Keratinocyte (primary cell): ENCODE measurements at regions not wholly inside any gene's neighbourhood (a gene's known extent, or its start where the extent isn't known, plus 50 kb on each side); places are given as distances from the start of the nearest gene placed in this dataset.

Experiments
- DNase-seq: peaks from one replicate; pipeline ENCODE4 v3.0.0-alpha.2; 2011; ENCODE audit warnings: low read depth, missing footprints, low spot score
- FAIRE-seq: peaks from 2 replicates; lab custom pipeline; 2011; peaks lifted over from hg19 to GRCh38; lab: Jason Lieb, UNC
- H2AFZ ChIP-seq: 2 replicates; pipeline ENCODE4 v1.6.0; 2012; ENCODE audit warnings: low read length, control low read depth, inconsistent platforms; ENCODE audit not compliant: control insufficient read depth
- H3K27ac ChIP-seq: 2 replicates; pipeline ENCODE4 v1.5.1; 2011; ENCODE audit warnings: low read length; ENCODE audit not compliant: control insufficient read depth, insufficient read depth
- H3K27me3 ChIP-seq: 3 replicates; pipeline ENCODE4 v1.6.0; 2011; ENCODE audit warnings: low read length; ENCODE audit not compliant: control insufficient read depth, insufficient read depth; ENCODE audit errors: extremely low read depth
- H3K36me3 ChIP-seq, 2 experiments: 2 replicates in 1 of 2; 3 replicates in 1 of 2; pipeline ENCODE4 v1.5.1; 2011; ENCODE audit warnings: low read length in 2 of 2, mild to moderate bottlenecking in 1 of 2; ENCODE audit not compliant: control insufficient read depth in 2 of 2, insufficient read depth in 2 of 2; ENCODE audit errors: extremely low read depth in 1 of 2
- H3K4me1 ChIP-seq: 3 replicates; pipeline ENCODE4 v1.5.1; 2011; ENCODE audit warnings: low read length; ENCODE audit not compliant: control insufficient read depth, insufficient read depth; ENCODE audit errors: extremely low read depth
- H3K4me2 ChIP-seq: 3 replicates; pipeline ENCODE4 v1.6.0; 2011; ENCODE audit warnings: low read depth, low read length; ENCODE audit not compliant: control insufficient read depth, insufficient read depth; ENCODE audit errors: extremely low read depth
- H3K4me3 ChIP-seq, 3 experiments: fragments of 200-600 bp in 1 of 3; sonication (generic) in 1 of 3; 2 replicates in 2 of 3; 3 replicates in 1 of 3; pipeline ENCODE4 v1.5.1; 2011 to 2016; ENCODE audit warnings: low read length in 3 of 3, mild to moderate bottlenecking in 3 of 3, control low read depth in 2 of 3, inconsistent platforms in 1 of 3, low read depth in 1 of 3, mixed read lengths in 1 of 3, mixed run types in 1 of 3, moderate library complexity in 1 of 3; ENCODE audit not compliant: control insufficient read depth in 2 of 3, insufficient read depth in 2 of 3; ENCODE audit errors: extremely low read depth in 1 of 3
- H3K79me2 ChIP-seq: 2 replicates; pipeline ENCODE4 v1.6.0; 2012; ENCODE audit warnings: low read length; ENCODE audit not compliant: control insufficient read depth, insufficient read depth
- H3K9ac ChIP-seq: 3 replicates; pipeline ENCODE4 v1.6.0; 2011; ENCODE audit warnings: low read length; ENCODE audit not compliant: control insufficient read depth, insufficient read depth; ENCODE audit errors: extremely low read depth
- H3K9me1 ChIP-seq: 3 replicates; pipeline ENCODE4 v1.6.0; 2011; ENCODE audit warnings: low read length; ENCODE audit not compliant: control insufficient read depth, insufficient read depth; ENCODE audit errors: extremely low read depth
- H3K9me3 ChIP-seq: 2 replicates; pipeline ENCODE4 v1.5.1; 2012; ENCODE audit warnings: low read depth, low read length; ENCODE audit not compliant: control insufficient read depth
- H4K20me1 ChIP-seq: 3 replicates; pipeline ENCODE4 v1.6.0; 2011; ENCODE audit warnings: low read length; ENCODE audit not compliant: control insufficient read depth, insufficient read depth; ENCODE audit errors: extremely low read depth
- CTCF ChIP-seq, 3 experiments: IDR thresholded peaks in 1 of 3; conservative IDR thresholded peaks in 1 of 3; optimal IDR thresholded peaks in 1 of 3; 2 replicates in 2 of 3; 3 replicates in 1 of 3; pipeline versions ENCODE3 to v1.5.1; 2011; ENCODE audit warnings: low read length in 3 of 3, mild to moderate bottlenecking in 3 of 3, moderate library complexity in 2 of 3, control low read depth in 1 of 3, inconsistent platforms in 1 of 3; ENCODE audit not compliant: insufficient read depth in 2 of 3; ENCODE audit errors: extremely low read depth in 1 of 3
- EZH2 ChIP-seq: IDR thresholded peaks from one replicate; pipeline ENCODE4 v1.6.1; 2012; ENCODE audit warnings: inconsistent platforms, mild to moderate bottlenecking, low read length, moderate library complexity
- dilution Hi-C: fragments of 300-500 bp; cut with MboI; formaldehyde crosslinking; loops from one replicate; pipeline ENCODE4 v1.7.0; 2020; ENCODE audit warnings: low sequenced_read_pairs; ENCODE audit not compliant: extremely low pct_ligation_motif_present

- TF ChIP-seq CTCF (optimal IDR thresholded peaks at IDR 0.05 in 1 of 3, IDR thresholded peaks at IDR 0.05 in 1 of 3, conservative IDR thresholded peaks at IDR 0.05 in 1 of 3; ENCODE audit: extremely low read depth in 1 of 3, insufficient read depth in 2 of 3, low read length in 3 of 3) (no peak), EZH2 (no peak)
- FAIRE-seq: no peak
Measured at GRCh38 chr2:41912776-41913175, 135.0 kb upstream of the PKDCC start.

GRCh38 chr2:41913311-41913710 is 134.5 kb upstream of the PKDCC start:
- Histone ChIP-seq H3K27ac (no peak overlapping the region), H3K4me3 (no peak overlapping the region), H3K27me3 (no peaks in the 10 kb centered on the region), H3K36me3 (no peaks in the 10 kb centered on the region), H3K79me2 (no peaks in the 10 kb centered on the region), H3K9me3 (no peaks in the 10 kb centered on the region), H3K4me1 (no peaks in the 10 kb centered on the region), H3K4me2 (no peak overlapping the region), H4K20me1 (no peaks in the 10 kb centered on the region), H2AFZ (no peak overlapping the region), H3K9me1 (no peaks in the 10 kb centered on the region), H3K9ac (no peak overlapping the region)
- FAIRE-seq: no peak
- TF ChIP-seq CTCF (optimal IDR thresholded peaks at IDR 0.05 in 1 of 3, IDR thresholded peaks at IDR 0.05 in 1 of 3, conservative IDR thresholded peaks at IDR 0.05 in 1 of 3; ENCODE audit: extremely low read depth in 1 of 3, insufficient read depth in 2 of 3, low read length in 3 of 3) (no peak), EZH2 (no peak)
- dilution Hi-C loops: no loop called here
- no peak for DNase-seq

More at GRCh38 chr2:41912776-41913175, 135.0 kb upstream of the PKDCC start:
- no peaks in the 10 kb centered on the region for H3K27me3 ChIP-seq
- no peaks in the 10 kb centered on the region for H3K79me2 ChIP-seq
- H3K4me2 ChIP-seq: no peak overlapping the region
- H3K9ac ChIP-seq: no peak overlapping the region
- H3K9me1 ChIP-seq: no peaks in the 10 kb centered on the region
- H4K20me1 ChIP-seq: no peaks in the 10 kb centered on the region
- DNase-seq: no peak
- no peak overlapping the region for H3K27ac ChIP-seq
- H3K4me3 ChIP-seq: no peak overlapping the region
- H3K36me3 ChIP-seq: no peaks in the 10 kb centered on the region
- no peak overlapping the region for H2AFZ ChIP-seq
- dilution Hi-C loops: no loop called here
- H3K9me3 ChIP-seq: no peaks in the 10 kb centered on the region
- no peaks in the 10 kb centered on the region for H3K4me1 ChIP-seq
